Neural cell (in vitro differentiated cells): ENCODE measurements at regions not wholly inside any gene's neighbourhood (a gene's known extent, or its start where the extent isn't known, plus 50 kb on each side); places are given as distances from the start of the nearest gene placed in this dataset.

ENCODE experiments used
- H2AFZ ChIP-seq: fragments of 200-600, 300-800 bp; sonication (generic), shearing (Covaris generic); 2 replicates; pipeline ENCODE4 v1.6.0; 2014; ENCODE audit warnings: low read depth, mild to moderate bottlenecking, antibody characterized with exemption, low read length, moderate library complexity
- H3F3A ChIP-seq: fragments of 200-600 bp; shearing (Covaris generic); 2 replicates; pipeline ENCODE4 v1.6.1; 2016; ENCODE audit warnings: mild to moderate bottlenecking, moderate library complexity, mixed read lengths, antibody characterized with exemption, low read length; ENCODE audit not compliant: insufficient read depth, poor library complexity, severe bottlenecking
- H3K27ac ChIP-seq: fragments of 200-600, 300-800 bp; sonication (generic), shearing (Covaris generic); 2 replicates; pipeline ENCODE4 v1.5.1; 2014; ENCODE audit warnings: mild to moderate bottlenecking, low read length, moderate library complexity
- H3K27me3 ChIP-seq: fragments of 300-800, 200-600 bp; sonication (generic), shearing (Covaris generic); 2 replicates; pipeline ENCODE4 v1.6.0; 2014; ENCODE audit warnings: mild to moderate bottlenecking, low read depth, low read length, moderate library complexity; ENCODE audit not compliant: insufficient read depth
- H3K36me3 ChIP-seq: fragments of 300-800, 200-600 bp; sonication (generic), shearing (Covaris generic); 2 replicates; pipeline ENCODE4 v1.5.1; 2014; ENCODE audit warnings: mild to moderate bottlenecking, antibody characterized with exemption, low read length, moderate library complexity; ENCODE audit not compliant: insufficient read depth
- H3K4me2 ChIP-seq: fragments of 300-800, 200-600 bp; sonication (generic), shearing (Covaris generic); 2 replicates; pipeline ENCODE4 v1.6.0; 2014; ENCODE audit warnings: mild to moderate bottlenecking, low read length
- H3K4me3 ChIP-seq: fragments of 300-800, 200-600 bp; sonication (generic), shearing (Covaris generic); 2 replicates; pipeline ENCODE4 v1.5.1; 2014; ENCODE audit warnings: mild to moderate bottlenecking, low read length, moderate library complexity
- H3K79me2 ChIP-seq: fragments of 200-600 bp; shearing (Covaris generic); replicated peaks from 2 replicates; pipeline ENCODE4 v1.6.0; 2014; ENCODE audit warnings: mild to moderate bottlenecking, low read length, moderate library complexity; ENCODE audit not compliant: insufficient read depth
- H3K9ac ChIP-seq: fragments of 300-800, 200-600 bp; sonication (generic), shearing (Covaris generic); 2 replicates; pipeline ENCODE4 v1.6.1; 2016; ENCODE audit warnings: mild to moderate bottlenecking, low read length, mixed read lengths
- H3K9me2 ChIP-seq: fragments of 200-600 bp; shearing (Covaris generic); 2 replicates; pipeline ENCODE4 v1.6.1; 2016; ENCODE audit warnings: mild to moderate bottlenecking, low read length, mixed read lengths; ENCODE audit not compliant: insufficient read depth
- H3K9me3 ChIP-seq: fragments of 200-600, 300-800 bp; sonication (generic), shearing (Covaris generic); 2 replicates; pipeline ENCODE4 v1.6.1; 2016; ENCODE audit warnings: mild to moderate bottlenecking, mixed run types, low read length, moderate library complexity, mixed read lengths
- H4K20me1 ChIP-seq: fragments of 200-600 bp; shearing (Covaris generic); 2 replicates; pipeline ENCODE4 v1.6.1; 2016; ENCODE audit warnings: mild to moderate bottlenecking, mixed run types; ENCODE audit not compliant: insufficient read depth
- EP300 ChIP-seq: fragments of 450-650 bp; conservative IDR thresholded peaks from 2 replicates; pipeline ENCODE4 v1.6.1; 2014; ENCODE audit warnings: antibody characterized with exemption, mild to moderate bottlenecking, moderate library complexity; ENCODE audit not compliant: poor library complexity, severe bottlenecking
- EZH2 ChIP-seq: fragments of 200-600, 300-800 bp; shearing (Covaris generic), sonication (generic); IDR thresholded peaks from 2 replicates; pipeline ENCODE4 v1.6.1; 2014; ENCODE audit warnings: antibody characterized with exemption, low read length, borderline replicate concordance, mild to moderate bottlenecking; ENCODE audit not compliant: insufficient read depth, poor library complexity, severe bottlenecking
- MXI1 ChIP-seq: fragments of 450-650 bp; conservative IDR thresholded peaks from 2 replicates; pipeline ENCODE4 v1.6.1; 2014; ENCODE audit warnings: antibody characterized with exemption, mild to moderate bottlenecking; ENCODE audit not compliant: poor library complexity, severe bottlenecking
- POLR2AphosphoS5 ChIP-seq: IDR thresholded peaks from 2 replicates; pipeline ENCODE4 v1.6.1; 2012
- RAD21 ChIP-seq: fragments of 450-650 bp; conservative IDR thresholded peaks from 2 replicates; pipeline ENCODE4 v1.6.1; 2014; ENCODE audit warnings: antibody characterized with exemption, mild to moderate bottlenecking, moderate library complexity
- REST ChIP-seq: IDR thresholded peaks from 2 replicates; pipeline ENCODE4 v1.6.1; 2012; ENCODE audit warnings: borderline replicate concordance
- SMC3 ChIP-seq: fragments of 450-650 bp; conservative IDR thresholded peaks from 2 replicates; pipeline ENCODE4 v1.6.1; 2014; ENCODE audit warnings: antibody characterized with exemption, mild to moderate bottlenecking, moderate library complexity; ENCODE audit not compliant: poor library complexity
- TAF1 ChIP-seq: IDR thresholded peaks from 2 replicates; pipeline ENCODE4 v1.6.1; 2012; ENCODE audit warnings: low read depth
- TF ChIP-seq, protein P1 (sequence below): fragments of 450-650 bp; IDR thresholded peaks from 2 replicates; pipeline ENCODE4 v1.5.1; 2014; ENCODE audit warnings: antibody characterized with exemption, mild to moderate bottlenecking, moderate library complexity; ENCODE audit not compliant: poor library complexity, severe bottlenecking

DNA sequence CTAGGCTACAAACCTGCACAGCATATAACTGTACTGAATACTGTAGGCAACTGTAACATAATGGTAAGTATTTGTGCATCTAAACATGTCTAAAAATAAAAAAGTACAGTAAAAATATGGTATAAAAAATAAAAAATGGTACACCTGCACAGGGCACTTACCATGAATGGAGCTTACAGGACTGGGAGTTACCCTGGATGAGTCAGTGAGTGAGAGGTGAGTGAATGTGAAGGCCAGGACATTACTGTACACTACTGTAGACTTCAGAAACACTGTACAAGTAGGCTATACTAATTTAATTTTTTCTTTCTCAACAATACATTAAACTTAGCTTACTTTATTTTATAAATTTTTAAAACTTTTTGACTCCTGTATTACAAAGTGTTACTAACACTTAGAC, 265.3 kb downstream of the KLF13 start:
- Histone ChIP-seq H3K79me2 (no peaks in the 10 kb centered on the region), H3K27ac (no peak overlapping the region), H2AFZ (no peak overlapping the region)

GRCh38 chr15:31597466-31597865, 270.8 kb downstream of the KLF13 start:
- H3K27me3 ChIP-seq = no peaks in the 10 kb centered on the region
- no peak overlapping the region for H3K4me2 ChIP-seq
- H4K20me1 ChIP-seq = no peaks in the 10 kb centered on the region
- no peak overlapping the region for H3K9ac ChIP-seq
- H3K79me2 ChIP-seq = no peaks in the 10 kb centered on the region
- no peak overlapping the region for H3K27ac ChIP-seq
- no peaks in the 10 kb centered on the region for H3K9me3 ChIP-seq
- no peaks in the 10 kb centered on the region for H3K9me2 ChIP-seq
- no peak overlapping the region for H2AFZ ChIP-seq
- no peaks in the 10 kb centered on the region for H3K36me3 ChIP-seq
- H3F3A ChIP-seq = no peaks in the 10 kb centered on the region
- no peak overlapping the region for H3K4me3 ChIP-seq
- TF ChIP-seq TAF1 = no peak
- TF ChIP-seq, protein P1, sequence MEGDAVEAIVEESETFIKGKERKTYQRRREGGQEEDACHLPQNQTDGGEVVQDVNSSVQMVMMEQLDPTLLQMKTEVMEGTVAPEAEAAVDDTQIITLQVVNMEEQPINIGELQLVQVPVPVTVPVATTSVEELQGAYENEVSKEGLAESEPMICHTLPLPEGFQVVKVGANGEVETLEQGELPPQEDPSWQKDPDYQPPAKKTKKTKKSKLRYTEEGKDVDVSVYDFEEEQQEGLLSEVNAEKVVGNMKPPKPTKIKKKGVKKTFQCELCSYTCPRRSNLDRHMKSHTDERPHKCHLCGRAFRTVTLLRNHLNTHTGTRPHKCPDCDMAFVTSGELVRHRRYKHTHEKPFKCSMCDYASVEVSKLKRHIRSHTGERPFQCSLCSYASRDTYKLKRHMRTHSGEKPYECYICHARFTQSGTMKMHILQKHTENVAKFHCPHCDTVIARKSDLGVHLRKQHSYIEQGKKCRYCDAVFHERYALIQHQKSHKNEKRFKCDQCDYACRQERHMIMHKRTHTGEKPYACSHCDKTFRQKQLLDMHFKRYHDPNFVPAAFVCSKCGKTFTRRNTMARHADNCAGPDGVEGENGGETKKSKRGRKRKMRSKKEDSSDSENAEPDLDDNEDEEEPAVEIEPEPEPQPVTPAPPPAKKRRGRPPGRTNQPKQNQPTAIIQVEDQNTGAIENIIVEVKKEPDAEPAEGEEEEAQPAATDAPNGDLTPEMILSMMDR = no peak
- TF ChIP-seq SMC3 = no peak
- TF ChIP-seq REST = no peak
- no peak for TF ChIP-seq EZH2
- no peak for TF ChIP-seq POLR2AphosphoS5
- no peak for TF ChIP-seq EP300
- TF ChIP-seq RAD21 = no peak
- TF ChIP-seq MXI1 = no peak

More for the DNA sequence above, 265.3 kb downstream of the KLF13 start:
- Histone ChIP-seq H4K20me1 (no peaks in the 10 kb centered on the region), H3K36me3 (no peaks in the 10 kb centered on the region), H3K4me2 (no peak overlapping the region), H3F3A (no peaks in the 10 kb centered on the region), H3K9ac (no peak overlapping the region), H3K27me3 (no peaks in the 10 kb centered on the region), H3K9me2 (no peaks in the 10 kb centered on the region), H3K9me3 (no peaks in the 10 kb centered on the region), H3K4me3 (no peak overlapping the region)
- TF ChIP-seq SMC3 (no peak), EZH2 (no peak), TAF1 (no peak), RAD21 (no peak), POLR2AphosphoS5 (no peak), REST (no peak), MXI1 (no peak), EP300 (no peak)
- TF ChIP-seq, protein P1 = no peak
